Body of pancreas (tissue), 4 donors: ENCODE measurements at regions not wholly inside any gene's neighbourhood (a gene's known extent, or its start where the extent isn't known, plus 50 kb on each side); places are given as distances from the start of the nearest gene placed in this dataset.

ENCODE experiments used
- POLR2A ChIP-seq, 3 donors: fragments of 450-650 bp; IDR thresholded peaks; one replicate each; pipeline ENCODE4 v1.6.1; 2016; ENCODE audit warnings: antibody characterized with exemption in 3 of 3, mild to moderate bottlenecking in 2 of 3
- TF ChIP-seq, protein P1 (sequence below), 7 experiments: fragments of 450-650 bp in 4 of 7; fragments of 200-600 bp in 3 of 7; sonication (generic) in 3 of 7; IDR thresholded peaks; one replicate each; pipeline ENCODE4 v1.5.1; 2016 to 2019; ENCODE audit warnings: antibody characterized with exemption in 7 of 7

GRCh38 chr13:40259899-40260298, 406.5 kb downstream of the FOXO1 start:
- TF ChIP-seq, protein P1, sequence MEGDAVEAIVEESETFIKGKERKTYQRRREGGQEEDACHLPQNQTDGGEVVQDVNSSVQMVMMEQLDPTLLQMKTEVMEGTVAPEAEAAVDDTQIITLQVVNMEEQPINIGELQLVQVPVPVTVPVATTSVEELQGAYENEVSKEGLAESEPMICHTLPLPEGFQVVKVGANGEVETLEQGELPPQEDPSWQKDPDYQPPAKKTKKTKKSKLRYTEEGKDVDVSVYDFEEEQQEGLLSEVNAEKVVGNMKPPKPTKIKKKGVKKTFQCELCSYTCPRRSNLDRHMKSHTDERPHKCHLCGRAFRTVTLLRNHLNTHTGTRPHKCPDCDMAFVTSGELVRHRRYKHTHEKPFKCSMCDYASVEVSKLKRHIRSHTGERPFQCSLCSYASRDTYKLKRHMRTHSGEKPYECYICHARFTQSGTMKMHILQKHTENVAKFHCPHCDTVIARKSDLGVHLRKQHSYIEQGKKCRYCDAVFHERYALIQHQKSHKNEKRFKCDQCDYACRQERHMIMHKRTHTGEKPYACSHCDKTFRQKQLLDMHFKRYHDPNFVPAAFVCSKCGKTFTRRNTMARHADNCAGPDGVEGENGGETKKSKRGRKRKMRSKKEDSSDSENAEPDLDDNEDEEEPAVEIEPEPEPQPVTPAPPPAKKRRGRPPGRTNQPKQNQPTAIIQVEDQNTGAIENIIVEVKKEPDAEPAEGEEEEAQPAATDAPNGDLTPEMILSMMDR (IDR thresholded peaks at IDR 0.05): no peak
- TF ChIP-seq POLR2A (IDR thresholded peaks at IDR 0.05): no peak
